SJSA1 (cell line): ENCODE measurements at regions not wholly inside any gene's neighbourhood (a gene's known extent, or its start where the extent isn't known, plus 50 kb on each side); places are given as distances from the start of the nearest gene placed in this dataset.
"Not testable (repeated sequence)": the region's sequence is repeated elsewhere in the genome, so short reads cannot be mapped to it uniquely, and the experiment has no call there.

ENCODE experiments used
- DNase-seq, 2 experiments: peaks; one replicate each; pipeline ENCODE4 v3.0.0-alpha.2; 2015 to 2020; ENCODE audit warnings: low spot score in 2 of 2, low read depth in 1 of 2
- H3K27ac ChIP-seq: fragments of 250-450 bp; sonication (Bioruptor Pico); 2 replicates; pipeline ENCODE4 v1.5.1; 2020; ENCODE audit warnings: mild to moderate bottlenecking, moderate library complexity
- H3K27me3 ChIP-seq: fragments of 250-450 bp; sonication (Bioruptor Pico); replicated peaks from 2 replicates; pipeline ENCODE4 v1.5.1; 2020; ENCODE audit warnings: mild to moderate bottlenecking, moderate library complexity
- H3K36me3 ChIP-seq: fragments of 250-450 bp; sonication (Bioruptor Pico); 2 replicates; pipeline ENCODE4 v1.5.1; 2020; ENCODE audit warnings: mild to moderate bottlenecking
- H3K4me1 ChIP-seq: fragments of 250-450 bp; sonication (Bioruptor Pico); replicated peaks from 2 replicates; pipeline ENCODE4 v1.6.1; 2021; ENCODE audit warnings: mild to moderate bottlenecking
- H3K4me3 ChIP-seq: fragments of 250-450 bp; sonication (Bioruptor Pico); 2 replicates; pipeline ENCODE4 v1.5.1; 2020; ENCODE audit warnings: mild to moderate bottlenecking
- H3K9me3 ChIP-seq: fragments of 250-450 bp; sonication (Bioruptor Pico); replicated peaks from 2 replicates; pipeline ENCODE4 v1.5.1; 2020; ENCODE audit warnings: mild to moderate bottlenecking

DNA sequence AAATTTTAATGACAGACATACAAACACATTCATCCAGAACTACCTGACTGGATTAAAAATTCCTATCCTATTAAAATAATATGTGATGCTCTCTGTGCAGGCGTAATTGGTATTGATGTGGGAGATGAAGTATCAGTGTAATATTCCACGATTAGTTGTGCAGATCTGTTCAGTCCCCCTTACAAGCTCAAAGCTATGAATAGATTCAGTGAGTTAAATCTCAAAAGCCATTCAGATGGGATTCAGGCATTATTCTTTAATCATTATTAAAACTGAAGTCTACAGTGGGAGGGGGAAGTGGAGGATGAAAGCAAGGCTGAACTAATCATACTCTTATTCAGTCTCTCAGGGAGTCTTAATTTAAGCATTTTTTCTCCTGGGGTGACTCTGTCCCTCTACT lies 855.8 kb downstream of the EFNA5 start:
- Histone ChIP-seq H3K27me3 (no peaks in the 10 kb centered on the region; the same call in 1 of the 2 replicates), H3K4me3 (no peak overlapping the region), H3K4me1 (no peaks in the 10 kb centered on the region), H3K27ac (no peak overlapping the region), H3K9me3 (no peaks in the 10 kb centered on the region), H3K36me3 (no peaks in the 10 kb centered on the region)
- no peak for DNase-seq

- DNase-seq: no peak
- no peak overlapping the region for H3K4me3 ChIP-seq
- no peaks in the 10 kb centered on the region for H3K27me3 ChIP-seq
- no peak overlapping the region for H3K27ac ChIP-seq
- no peaks in the 10 kb centered on the region for H3K4me1 ChIP-seq
- no peaks in the 10 kb centered on the region for H3K36me3 ChIP-seq
- H3K9me3 ChIP-seq: no peaks in the 10 kb centered on the region
These were observed 869.2 kb downstream of the EFNA5 start for GRCh38 chr5:106801554-106801953.

GRCh38 chr5:106797996-106798395 lies 872.7 kb downstream of the EFNA5 start:
- DNase-seq: no peak
- Histone ChIP-seq H3K4me3 (no peak overlapping the region), H3K4me1 (no peaks in the 10 kb centered on the region), H3K27ac (no peak overlapping the region), H3K9me3 (no peaks in the 10 kb centered on the region), H3K36me3 (no peaks in the 10 kb centered on the region), H3K27me3 (no peaks in the 10 kb centered on the region; the same call in 1 of the 2 replicates)

DNA sequence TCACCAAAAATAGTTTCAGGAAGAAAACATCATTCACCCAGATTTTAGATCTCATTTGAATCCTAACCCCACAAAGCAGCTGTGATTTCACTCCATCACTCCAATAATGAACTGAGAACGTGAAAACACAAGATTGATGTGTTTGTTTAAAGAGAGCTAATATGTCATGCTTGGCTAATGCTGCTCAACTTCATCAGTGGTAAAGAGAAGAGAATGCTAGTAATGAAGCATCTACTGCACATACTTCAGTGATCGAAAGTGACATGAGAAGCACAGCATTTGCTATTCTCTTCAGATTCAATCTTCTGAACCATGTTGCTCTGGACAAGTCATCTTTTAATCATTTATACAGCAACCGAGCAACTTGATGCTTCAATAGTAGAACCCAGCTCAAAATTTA lies 874.7 kb downstream of the EFNA5 start:
- H3K9me3 ChIP-seq: no peaks in the 10 kb centered on the region
- H3K27me3 ChIP-seq: no peaks in the 10 kb centered on the region; the same call in 1 of the 2 replicates
- no peaks in the 10 kb centered on the region for H3K36me3 ChIP-seq
- no peak overlapping the region for H3K27ac ChIP-seq
- no peak for DNase-seq
- no peaks in the 10 kb centered on the region for H3K4me1 ChIP-seq
- no peak overlapping the region for H3K4me3 ChIP-seq

GRCh38 chr5:106784846-106785245 lies 885.9 kb downstream of the EFNA5 start:
- DNase-seq: no peak
- no peak overlapping the region for H3K4me3 ChIP-seq
- H3K27me3 ChIP-seq: no peaks in the 10 kb centered on the region

DNA sequence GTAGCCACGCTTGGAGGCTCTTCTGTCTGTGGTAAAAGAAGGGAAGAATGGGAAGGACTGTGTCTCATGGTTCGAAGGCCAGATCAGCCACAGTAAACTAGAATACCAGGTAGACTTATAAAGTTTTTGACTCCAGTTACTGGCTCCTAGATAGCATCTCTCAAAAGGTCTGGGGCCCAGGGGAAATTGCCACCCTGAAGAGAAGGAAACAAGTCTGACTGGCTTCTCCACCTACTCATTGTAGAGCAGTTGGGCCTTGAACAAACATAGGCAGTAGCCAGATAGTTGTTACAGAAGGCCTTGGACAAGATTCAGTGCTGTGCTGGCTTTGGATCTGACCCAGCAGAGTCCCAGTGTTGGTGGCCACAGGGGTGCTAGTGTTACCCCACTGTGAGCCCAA lies 890.4 kb downstream of the EFNA5 start:
- no peak for DNase-seq
- H3K27me3 ChIP-seq: no peaks in the 10 kb centered on the region
- H3K27ac ChIP-seq: no peak overlapping the region
- H3K4me3 ChIP-seq: no peak overlapping the region
- no peaks in the 10 kb centered on the region; the same call in 1 of the 2 replicates for H3K9me3 ChIP-seq
- no peaks in the 10 kb centered on the region for H3K4me1 ChIP-seq
- H3K36me3 ChIP-seq: no peaks in the 10 kb centered on the region

More at GRCh38 chr5:106784846-106785245, 885.9 kb downstream of the EFNA5 start:
- Histone ChIP-seq H3K9me3 (no peaks in the 10 kb centered on the region; the same call in 1 of the 2 replicates), H3K27ac (no peak overlapping the region), H3K4me1 (no peaks in the 10 kb centered on the region), H3K36me3 (no peaks in the 10 kb centered on the region)

DNA sequence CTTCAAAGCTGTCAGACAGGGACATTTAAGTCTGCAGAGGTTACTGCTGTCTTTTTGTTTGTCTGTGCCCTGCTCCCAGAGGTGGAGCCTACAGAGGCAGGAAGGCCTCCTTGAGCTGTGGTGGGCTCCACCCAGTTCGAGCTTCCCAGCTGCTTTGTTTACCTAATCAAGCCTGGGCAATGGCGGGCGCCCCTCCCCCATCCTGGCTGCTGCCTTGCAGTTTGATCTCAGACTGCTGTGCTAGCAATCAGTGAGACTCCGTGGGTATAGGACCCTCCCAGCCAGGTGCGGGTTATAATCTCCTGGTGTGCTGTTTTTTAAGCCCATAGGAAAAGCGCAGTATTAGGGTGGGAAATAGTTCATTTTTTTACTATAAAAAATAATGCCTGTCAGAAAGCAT lies 894.2 kb downstream of the EFNA5 start:
- H3K27me3 ChIP-seq, H3K4me3 ChIP-seq, H3K4me1 ChIP-seq, H3K36me3 ChIP-seq, DNase-seq, H3K9me3 ChIP-seq, H3K27ac ChIP-seq: not testable (repeated sequence)

- Histone ChIP-seq H3K4me1 (no peaks in the 10 kb centered on the region), H3K4me3 (no peak overlapping the region), H3K9me3 (no peaks in the 10 kb centered on the region), H3K27ac (no peak overlapping the region), H3K36me3 (no peaks in the 10 kb centered on the region), H3K27me3 (no peaks in the 10 kb centered on the region)
- no peak for DNase-seq
These were observed 902.3 kb downstream of the EFNA5 start for GRCh38 chr5:106768392-106768791.

DNA sequence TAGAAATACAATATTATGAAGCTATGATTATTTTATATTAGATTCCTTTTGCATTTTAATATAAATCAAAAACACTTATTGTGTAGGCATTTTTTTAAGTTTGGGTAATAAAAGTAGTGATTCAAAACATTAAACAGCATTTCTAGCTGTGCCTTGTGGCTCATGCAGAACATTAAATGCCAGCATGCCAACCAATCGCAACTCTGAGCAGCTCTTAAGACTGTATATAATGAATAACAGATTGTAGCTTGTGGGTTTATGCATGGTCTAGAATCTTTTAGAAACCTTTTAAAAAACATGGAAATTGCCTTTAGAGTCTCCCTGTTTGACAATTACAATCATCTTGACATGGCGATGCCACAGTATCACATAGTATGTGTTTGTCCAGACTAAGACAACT lies 903.8 kb downstream of the EFNA5 start:
- H3K36me3 ChIP-seq: no peaks in the 10 kb centered on the region
- H3K9me3 ChIP-seq: no peaks in the 10 kb centered on the region
- no peak overlapping the region for H3K27ac ChIP-seq
- no peaks in the 10 kb centered on the region for H3K4me1 ChIP-seq
- H3K4me3 ChIP-seq: no peak overlapping the region
- no peak for DNase-seq
- no peaks in the 10 kb centered on the region for H3K27me3 ChIP-seq

GRCh38 chr5:106759581-106759980 lies 911.2 kb downstream of the EFNA5 start:
- no peaks in the 10 kb centered on the region for H3K4me1 ChIP-seq
- H3K4me3 ChIP-seq: no peak overlapping the region
- H3K27me3 ChIP-seq: no peaks in the 10 kb centered on the region
- no peaks in the 10 kb centered on the region for H3K9me3 ChIP-seq
- H3K27ac ChIP-seq: no peak overlapping the region
- H3K36me3 ChIP-seq: no peaks in the 10 kb centered on the region
- no peak for DNase-seq

DNA sequence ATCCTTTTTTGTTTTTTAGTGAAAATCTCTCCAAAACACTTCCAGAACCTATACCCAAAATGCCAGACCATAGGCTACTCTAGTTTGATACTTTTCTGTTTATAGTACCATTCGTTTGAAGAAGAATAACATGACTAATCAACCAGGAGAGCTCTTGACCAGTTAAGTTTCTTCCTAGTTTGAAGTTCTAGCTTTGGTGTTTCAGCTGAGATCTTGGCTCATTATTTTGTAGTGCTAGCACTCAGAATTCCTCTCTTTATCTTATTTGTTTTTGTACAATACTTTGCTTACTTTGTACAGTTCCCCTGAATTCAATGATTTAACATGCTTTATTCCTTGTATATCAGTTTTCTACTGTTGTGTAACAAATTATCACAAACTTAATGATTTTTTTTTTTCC lies 911.6 kb downstream of the EFNA5 start:
- Histone ChIP-seq H3K9me3 (no peaks in the 10 kb centered on the region), H3K27ac (no peak overlapping the region), H3K4me3 (no peak overlapping the region), H3K36me3 (no peaks in the 10 kb centered on the region), H3K27me3 (no peaks in the 10 kb centered on the region), H3K4me1 (no peaks in the 10 kb centered on the region)
- no peak for DNase-seq

- Histone ChIP-seq H3K4me3 (no peak overlapping the region), H3K27me3 (no peaks in the 10 kb centered on the region), H3K36me3 (no peaks in the 10 kb centered on the region), H3K4me1 (no peaks in the 10 kb centered on the region), H3K27ac (no peak overlapping the region), H3K9me3 (no peaks in the 10 kb centered on the region)
- DNase-seq: no peak
These were observed 913.1 kb downstream of the EFNA5 start for GRCh38 chr5:106757672-106758071.

DNA sequence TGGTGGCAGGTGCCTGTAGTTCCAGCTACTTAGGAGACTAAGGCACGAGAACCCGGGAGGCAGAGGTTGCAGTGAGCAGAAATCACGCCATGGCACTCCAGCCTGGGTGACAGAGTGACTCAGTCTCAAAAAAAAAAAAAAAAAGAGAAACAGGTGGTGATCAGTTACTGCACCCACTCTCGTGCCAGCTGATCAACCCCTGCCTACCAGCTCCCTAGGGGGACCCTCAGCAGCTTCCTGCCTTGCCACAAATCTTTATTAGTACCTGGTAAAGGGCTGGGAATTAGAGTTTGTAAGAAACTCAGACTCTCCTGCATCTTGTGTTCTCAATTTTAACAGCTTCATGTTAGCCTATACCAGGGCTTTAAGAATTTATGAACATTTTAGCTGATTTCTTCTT lies 914.9 kb downstream of the EFNA5 start:
- Histone ChIP-seq H3K4me3 (no peak overlapping the region), H3K27ac (no peak overlapping the region), H3K4me1 (no peaks in the 10 kb centered on the region), H3K9me3 (no peaks in the 10 kb centered on the region), H3K36me3 (no peaks in the 10 kb centered on the region), H3K27me3 (no peaks in the 10 kb centered on the region)
- DNase-seq: no peak

- H3K4me3 ChIP-seq: no peak overlapping the region
- H3K4me1 ChIP-seq: no peaks in the 10 kb centered on the region
- H3K27ac ChIP-seq: no peak overlapping the region
- no peaks in the 10 kb centered on the region for H3K36me3 ChIP-seq
- DNase-seq: no peak
- H3K9me3 ChIP-seq: no peaks in the 10 kb centered on the region
- no peaks in the 10 kb centered on the region for H3K27me3 ChIP-seq
These were observed 915.7 kb downstream of the EFNA5 start for GRCh38 chr5:106755066-106755465.

- Histone ChIP-seq H3K9me3 (no peaks in the 10 kb centered on the region), H3K4me3 (no peak overlapping the region), H3K4me1 (no peaks in the 10 kb centered on the region), H3K27ac (no peak overlapping the region), H3K36me3 (no peaks in the 10 kb centered on the region), H3K27me3 (no peaks in the 10 kb centered on the region)
- DNase-seq: no peak
These were observed 920.9 kb downstream of the EFNA5 start for GRCh38 chr5:106749826-106750225.
